ENCODE measurements at regions not wholly inside any gene's neighbourhood (a gene's known extent, or its start where the extent isn't known, plus 50 kb on each side); places are given as distances from the start of the nearest gene placed in this dataset.
"Not testable (repeated sequence)": the region's sequence is repeated elsewhere in the genome, so short reads cannot be mapped to it uniquely, and the experiment has no call there.

DNA sequence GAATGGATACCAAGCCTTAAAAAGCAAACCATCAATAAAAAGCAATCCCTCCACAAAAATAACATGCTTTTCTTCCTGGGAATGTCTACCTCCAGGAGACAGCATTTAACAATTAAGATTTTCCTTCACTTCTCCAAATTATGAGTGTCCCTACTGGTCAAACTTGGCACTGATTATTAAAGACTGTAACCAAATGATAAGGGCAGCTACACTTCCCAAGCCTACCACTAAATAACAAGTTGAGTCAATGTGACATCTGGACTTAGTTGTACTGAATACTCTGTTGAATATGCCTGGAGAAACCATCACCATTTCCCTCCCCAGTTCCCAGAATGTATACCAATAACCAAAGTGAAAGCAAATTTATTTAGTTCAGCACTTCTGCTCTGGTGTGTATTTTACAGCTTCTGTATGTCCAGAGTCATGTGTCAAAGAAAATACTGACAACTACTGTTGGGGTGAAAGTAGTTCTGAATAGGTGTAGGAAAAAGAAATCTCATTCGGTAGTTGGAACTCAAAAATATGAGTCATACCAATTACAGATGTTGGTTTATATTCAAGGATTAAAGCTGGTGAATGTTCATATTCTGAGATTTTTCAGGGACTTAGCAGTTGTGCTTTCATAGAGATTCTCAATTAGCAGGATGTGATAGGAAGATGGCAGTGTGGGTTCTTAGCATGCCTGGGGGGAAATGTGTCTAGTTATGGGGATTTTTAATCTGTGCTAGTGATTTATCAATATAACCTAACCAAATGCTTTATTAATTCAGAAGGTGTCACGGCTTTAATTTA lies 1291.6 kb upstream of the GYPC start:
- DNase-seq (ENCODE audit: low spot score): no peak

DNA sequence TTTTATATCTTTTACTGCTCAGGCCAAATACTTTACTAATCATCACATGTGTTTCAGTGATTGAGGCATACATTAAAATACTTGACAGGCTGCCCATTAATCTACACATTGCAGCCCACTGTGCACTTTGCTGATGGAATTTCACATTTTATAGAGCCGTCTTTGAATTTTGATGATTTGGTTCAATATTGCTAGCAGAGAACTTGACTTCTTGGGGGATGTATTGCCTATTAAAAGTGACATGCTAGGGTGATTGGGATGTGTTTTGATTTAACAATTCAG lies 1291.0 kb upstream of the GYPC start:
- no peak for DNase-seq (ENCODE audit: low spot score)

DNA sequence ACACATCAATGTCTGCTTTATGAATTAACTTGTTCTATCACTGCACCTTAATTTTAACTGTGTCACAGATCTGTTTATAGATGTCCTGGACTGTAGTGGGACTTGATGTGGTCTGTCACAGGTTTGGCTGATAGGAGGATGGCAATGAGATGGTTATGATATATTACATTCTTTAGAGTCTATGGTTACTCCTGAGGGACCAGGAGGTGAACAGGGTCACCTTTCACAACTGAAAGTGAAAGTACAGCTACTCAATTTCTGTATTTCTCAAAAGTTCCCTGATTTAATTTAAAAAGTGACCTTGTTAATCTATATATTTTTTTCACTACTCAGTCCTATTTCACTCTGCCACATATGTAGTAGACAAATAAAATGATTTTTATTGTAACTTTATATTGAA lies 1284.1 kb upstream of the GYPC start:
- DNase-seq (ENCODE audit: low spot score): no peak

DNA sequence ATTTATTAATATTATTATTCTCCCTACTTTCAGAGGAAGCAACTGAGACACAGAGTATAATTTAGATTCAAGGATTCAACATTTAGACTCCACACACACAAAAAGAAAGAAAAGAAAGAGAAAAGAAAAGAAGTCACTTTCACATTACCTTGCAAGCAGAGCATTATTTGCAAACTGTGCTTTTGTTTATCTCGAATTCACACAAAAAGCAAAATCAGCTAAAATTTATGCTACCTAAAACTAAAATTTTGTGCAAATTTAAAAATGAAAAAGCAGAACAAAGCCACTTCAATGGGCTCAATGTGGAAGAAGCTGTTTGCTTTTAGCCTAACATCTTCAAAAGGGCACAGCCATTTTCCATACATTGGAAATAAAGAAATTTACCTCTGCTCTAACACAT lies 1282.7 kb upstream of the GYPC start:
- no peak for DNase-seq (ENCODE audit: low spot score)

DNA sequence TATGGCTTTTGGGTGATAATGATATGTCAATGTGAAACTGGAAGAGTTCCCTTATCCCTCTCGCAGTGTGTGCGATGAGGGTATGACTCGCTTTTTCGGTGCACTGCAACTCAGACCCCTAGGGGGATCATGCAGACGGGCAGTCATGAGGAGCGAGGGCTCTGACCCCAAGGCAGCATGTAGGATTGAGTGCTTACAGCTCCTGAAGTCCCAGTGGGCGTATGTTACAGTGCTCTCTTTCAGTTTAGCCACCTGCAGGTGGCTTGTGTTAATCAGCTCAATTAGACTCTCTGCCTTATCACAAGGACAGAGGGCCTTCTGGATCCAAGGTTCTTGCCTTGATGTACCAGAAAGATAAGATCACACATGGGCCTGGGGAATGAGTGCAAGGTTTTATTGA lies 1269.9 kb upstream of the GYPC start:
- peak; percentile 46 for DNase-seq (ENCODE audit: low spot score)

DNA sequence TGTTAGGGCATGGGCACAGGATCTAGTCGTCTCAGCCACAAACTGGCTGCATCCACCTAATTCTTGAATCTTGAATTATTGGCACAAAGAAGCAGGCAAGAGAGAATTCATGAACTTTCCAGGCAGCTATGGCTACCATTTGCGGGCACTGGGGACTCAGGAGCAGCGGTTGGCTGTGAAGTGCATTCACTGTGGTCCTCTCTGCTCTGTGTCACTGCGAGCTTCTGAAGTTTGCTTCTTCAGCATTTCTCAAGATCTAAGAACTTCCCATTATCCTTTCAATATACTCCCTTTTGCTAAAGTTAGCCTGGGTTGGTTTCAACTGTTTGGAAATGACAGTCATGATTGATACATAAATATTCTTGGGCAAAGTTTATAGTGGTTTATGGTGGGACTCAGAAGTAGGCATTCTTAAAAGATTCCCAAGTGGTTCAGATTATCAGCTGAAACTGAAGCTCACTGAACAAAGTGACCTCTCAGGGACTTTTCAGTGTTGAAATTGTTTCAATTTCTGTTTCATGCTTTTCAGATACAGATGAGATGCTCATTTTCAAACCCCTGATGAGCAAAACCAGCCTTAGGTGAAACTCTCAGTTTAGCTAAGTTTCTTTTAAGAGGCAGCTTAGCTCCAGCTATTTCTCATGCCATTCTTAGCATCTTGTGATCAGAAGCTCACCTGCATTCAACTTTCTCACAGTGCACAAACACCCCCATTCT lies 1258.3 kb upstream of the GYPC start:
- DNase-seq (ENCODE audit: low spot score): no peak

GRCh38 chr2:125398738-125399524 lies 1257.0 kb upstream of the GYPC start:
- no peak for DNase-seq (ENCODE audit: low spot score)

DNA sequence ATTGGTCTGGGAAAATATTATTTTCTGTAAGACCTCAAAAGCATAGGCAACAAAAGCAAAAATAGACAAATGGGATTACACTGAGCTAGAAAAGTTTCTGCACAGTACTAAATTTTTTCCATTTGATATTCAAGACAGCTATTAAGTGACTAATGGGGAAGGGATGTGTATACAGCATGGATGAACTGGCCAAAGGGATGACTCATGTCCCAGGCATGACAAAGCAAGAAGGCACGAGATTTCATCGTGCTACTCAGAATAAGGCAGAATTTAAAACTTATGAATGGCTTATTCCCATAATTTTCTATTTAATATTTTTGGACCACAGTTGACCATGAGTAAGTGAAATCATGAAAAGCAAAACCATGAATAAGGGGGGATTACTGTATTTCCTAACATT lies 1250.1 kb upstream of the GYPC start:
- no peak for DNase-seq (ENCODE audit: low spot score)

DNA sequence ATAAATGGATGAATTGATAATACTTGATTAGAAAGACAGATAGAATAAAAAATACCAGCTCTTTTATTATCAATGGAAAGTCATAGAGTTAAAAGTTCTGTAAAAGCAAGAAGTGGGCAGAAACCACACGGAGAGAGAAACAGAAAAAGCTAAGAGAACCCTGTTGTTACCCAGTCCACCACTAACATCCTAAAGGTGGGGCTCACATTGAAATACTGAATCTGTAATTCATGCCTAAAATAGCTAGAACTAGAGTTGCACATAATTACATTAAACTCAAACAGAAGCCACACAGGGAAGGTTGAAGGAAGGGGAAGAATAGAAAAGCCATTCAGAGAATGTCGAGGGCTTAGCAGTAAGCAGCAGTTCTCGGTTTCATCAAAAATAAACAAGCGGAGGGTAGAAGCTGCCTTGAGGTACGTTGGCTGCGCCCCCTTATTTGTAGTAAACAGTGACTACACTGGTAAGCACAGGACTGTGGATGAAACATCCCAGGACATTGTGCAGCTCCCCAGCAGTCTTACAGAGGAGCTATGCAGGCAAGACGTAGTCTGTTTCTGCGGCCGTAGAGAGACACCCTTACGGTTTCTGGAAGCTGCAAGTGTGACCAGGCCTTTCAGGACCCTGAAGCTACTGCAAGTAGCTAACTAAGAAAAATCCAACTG lies 1247.0 kb upstream of the GYPC start:
- DNase-seq (ENCODE audit: low spot score): no peak

DNA sequence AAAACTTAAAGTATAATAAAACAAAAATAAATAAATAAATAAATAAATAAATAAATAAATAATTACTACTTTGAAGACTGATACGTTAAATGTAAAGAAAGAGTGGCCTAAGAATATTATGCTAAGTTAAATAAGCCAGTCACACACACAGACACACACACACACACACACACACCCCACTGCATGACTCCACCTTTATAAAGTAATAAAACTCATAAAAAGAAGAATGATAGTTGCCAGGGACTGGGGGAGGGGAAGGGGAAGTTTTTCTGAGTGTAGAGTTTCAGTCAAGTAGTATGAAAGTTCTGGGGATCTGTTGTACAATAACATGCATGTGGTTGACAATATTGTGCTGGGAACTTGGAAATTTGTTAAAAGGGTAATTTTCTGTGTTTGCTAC lies 1237.5 kb upstream of the GYPC start:
- no peak for DNase-seq (ENCODE audit: low spot score)

DNA sequence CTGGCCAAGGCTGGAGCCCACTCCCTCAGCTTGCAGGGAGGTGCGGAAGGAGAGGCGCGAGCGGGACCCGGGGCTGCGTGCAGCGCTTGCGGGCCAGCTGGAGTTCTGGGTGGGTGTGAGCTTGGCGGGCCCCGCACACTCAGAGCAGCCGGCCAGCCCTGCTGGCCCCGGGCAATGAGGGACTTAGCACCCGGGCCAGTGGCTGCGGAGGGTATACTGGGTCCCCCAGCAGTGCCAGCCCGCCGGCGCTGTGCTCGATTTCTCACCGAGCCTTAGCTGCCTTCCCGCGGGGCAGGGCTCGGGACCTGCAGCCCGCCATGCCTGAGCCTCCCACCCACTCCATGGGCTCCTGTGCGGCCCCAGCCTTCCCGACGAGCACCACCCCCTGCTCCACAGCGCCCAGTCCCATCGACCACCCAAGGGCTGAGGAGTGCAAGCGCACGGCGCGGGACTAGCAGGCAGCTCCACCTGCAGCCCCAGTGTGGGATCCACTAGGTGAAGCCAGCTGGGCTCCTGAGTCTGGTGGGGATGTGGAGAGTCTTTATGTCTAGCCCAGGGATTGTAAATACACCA lies 1233.7 kb upstream of the GYPC start:
- not testable (repeated sequence) for DNase-seq (ENCODE audit: low spot score)

DNA sequence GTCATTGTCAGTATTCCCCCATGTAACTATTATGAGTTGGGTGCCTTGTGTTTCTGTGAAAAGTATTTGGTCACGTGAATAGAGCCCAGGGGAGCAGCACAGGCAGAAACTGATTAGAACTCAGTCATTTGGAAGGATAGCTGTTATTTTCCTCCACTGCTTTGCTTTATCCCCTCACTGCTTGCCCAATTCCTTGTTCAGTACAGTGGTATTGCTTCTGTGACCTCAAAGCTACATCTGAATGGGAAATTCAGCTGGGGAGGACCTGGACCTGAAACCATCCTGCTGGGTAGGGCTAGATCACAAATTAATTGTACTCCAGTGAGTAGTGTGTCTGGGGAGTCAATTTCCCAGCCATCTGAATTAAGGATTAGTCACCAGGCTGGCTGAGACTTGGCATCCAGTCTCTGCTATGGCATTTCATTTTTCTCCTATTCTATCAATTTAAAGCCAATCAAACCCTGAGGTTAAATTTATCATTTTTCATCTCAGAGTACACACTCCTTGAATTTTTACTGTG lies 1231.6 kb upstream of the GYPC start:
- DNase-seq (ENCODE audit: low spot score): no peak

DNA sequence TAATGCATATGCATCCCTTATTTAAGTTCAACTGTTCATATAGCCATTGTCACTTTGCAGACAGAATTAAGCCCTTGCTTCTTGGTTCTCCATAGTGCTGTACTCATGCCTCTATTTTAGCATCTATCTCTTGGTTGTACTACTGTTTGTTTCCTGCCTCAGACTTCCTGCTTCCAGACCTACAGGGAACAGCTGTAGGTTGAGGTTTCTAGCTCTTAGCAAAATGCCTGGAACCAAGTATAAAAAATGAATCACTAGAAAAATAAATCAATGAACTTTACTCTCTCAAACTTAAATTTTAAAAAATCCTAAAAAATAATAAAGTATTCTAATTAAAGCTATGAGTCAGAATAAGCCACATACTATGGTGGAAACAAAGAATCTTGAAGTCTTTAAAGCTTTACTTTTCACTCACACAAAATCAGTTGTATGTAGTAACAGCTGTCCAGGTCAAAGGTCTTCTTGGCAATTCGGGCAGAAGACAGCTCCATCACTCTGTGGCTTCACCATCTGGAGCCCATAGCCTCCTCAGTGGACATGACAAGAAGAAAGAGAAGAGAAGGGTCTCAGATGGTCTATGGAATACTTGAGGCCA lies 1228.1 kb upstream of the GYPC start:
- no peak for DNase-seq (ENCODE audit: low spot score)

- no peak for DNase-seq (ENCODE audit: low spot score)
Observed at GRCh38 chr2:125444106-125444505, 1211.9 kb upstream of the GYPC start.

DNA sequence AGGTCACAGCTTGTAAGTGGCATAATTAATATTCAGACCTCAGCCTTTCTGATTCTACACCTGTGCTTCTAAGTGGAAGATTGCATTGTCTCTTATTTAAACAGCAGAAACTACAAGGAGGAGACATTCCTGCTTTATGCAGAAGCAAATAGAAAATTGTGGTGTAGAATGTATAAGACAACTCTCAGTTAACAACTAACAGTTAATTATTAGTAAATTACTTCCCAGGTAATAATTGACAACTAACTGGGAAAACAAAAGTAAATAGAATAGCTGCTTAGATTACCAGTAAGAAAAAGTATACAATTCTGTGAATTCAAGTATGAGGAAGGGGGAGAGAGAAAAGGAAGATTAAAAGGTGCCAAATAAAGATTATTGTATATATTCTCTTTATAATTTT lies 1210.5 kb upstream of the GYPC start:
- no peak for DNase-seq (ENCODE audit: low spot score)

GRCh38 chr2:125450092-125450491 lies 1205.9 kb upstream of the GYPC start:
- DNase-seq (ENCODE audit: low spot score): no peak

DNA sequence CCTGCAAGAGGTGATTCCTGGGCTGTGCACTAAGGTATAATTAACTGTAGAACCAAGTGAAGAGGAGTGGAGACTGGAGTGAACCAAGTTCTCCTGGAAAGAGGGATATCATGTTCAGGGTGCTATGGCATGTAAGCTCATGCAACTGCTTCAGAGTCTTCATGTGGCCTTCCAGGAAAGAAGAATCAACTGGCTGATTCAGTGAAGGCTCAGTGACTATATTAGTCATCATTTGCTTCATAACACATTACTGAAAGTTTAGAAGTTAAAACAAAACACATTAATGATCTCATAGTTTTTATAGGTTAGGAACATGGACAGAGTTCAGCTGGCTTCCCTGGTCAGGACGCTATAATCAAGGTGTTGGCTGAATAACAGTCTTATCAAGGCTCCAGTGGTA lies 1200.8 kb upstream of the GYPC start:
- no peak for DNase-seq (ENCODE audit: low spot score)

DNA sequence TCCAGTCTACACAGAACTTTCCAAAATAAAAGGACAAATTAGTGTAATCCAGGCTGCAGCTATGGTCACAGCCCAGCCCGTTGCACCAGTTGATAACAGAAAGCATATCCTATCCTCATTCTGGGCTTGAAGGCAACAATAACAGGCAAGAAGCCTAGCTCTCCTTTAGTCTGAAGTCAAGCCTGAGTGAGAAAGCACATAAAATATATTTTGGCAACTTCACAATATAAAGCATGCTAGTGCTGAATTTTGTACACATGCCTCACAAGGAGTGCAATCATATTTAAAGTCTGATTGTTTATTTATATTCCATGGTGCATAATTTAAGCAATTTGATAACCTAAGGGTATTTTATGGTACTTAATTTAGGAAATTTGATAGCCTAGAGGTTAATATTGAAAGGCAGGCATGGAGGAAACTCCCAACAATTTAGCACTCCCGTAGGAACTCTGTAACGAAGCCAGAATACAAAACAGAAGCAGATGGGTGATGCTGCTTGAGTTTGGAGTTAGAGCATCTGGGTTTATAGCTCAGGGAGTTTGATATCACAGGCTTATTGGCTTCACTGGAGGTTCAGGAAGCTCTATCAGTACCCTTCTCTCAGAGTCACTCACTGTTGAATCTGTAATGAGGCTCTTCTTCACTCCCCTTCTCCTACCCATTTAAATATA lies 1199.1 kb upstream of the GYPC start:
- DNase-seq (ENCODE audit: low spot score): no peak

GRCh38 chr2:125471963-125472362 lies 1184.0 kb upstream of the GYPC start:
- DNase-seq (ENCODE audit: low spot score): peak; percentile 78

- no peak for DNase-seq (ENCODE audit: low spot score)
Observed at GRCh38 chr2:125479143-125479636, 1176.8 kb upstream of the GYPC start.

- no peak for DNase-seq (ENCODE audit: low spot score)
Observed at GRCh38 chr2:125490308-125490707, 1165.7 kb upstream of the GYPC start.

Data from ecto neural progenitor cell (in vitro differentiated cells).